Prostate gland (tissue), 2 donors: ENCODE measurements at regions not wholly inside any gene's neighbourhood (a gene's known extent, or its start where the extent isn't known, plus 50 kb on each side); places are given as distances from the start of the nearest gene placed in this dataset.

ENCODE experiments used
- CTCF ChIP-seq, 4 experiments: fragments of 200-600 bp in 2 of 4; fragments of 450-650 bp in 2 of 4; sonication (generic) in 2 of 4; IDR thresholded peaks; 1 replicate in 3 of 4; 2 replicates in 1 of 4; pipeline ENCODE4 v1.5.1; 2016 to 2019; ENCODE audit warnings: antibody characterized with exemption in 4 of 4, mild to moderate bottlenecking in 2 of 4, moderate library complexity in 2 of 4
- POLR2AphosphoS5 ChIP-seq: sonication (generic); formaldehyde crosslinking; IDR thresholded peaks from one replicate; pipeline ENCODE4 v1.6.1; 2017; ENCODE audit warnings: antibody characterized with exemption

GRCh38 chr16:9188721-9189120, 97.3 kb downstream of the HAPSTR1 start:
- no peak for TF ChIP-seq POLR2AphosphoS5
- no peak for TF ChIP-seq CTCF (IDR thresholded peaks at IDR 0.05)
